ENCODE measurements at regions not wholly inside any gene's neighbourhood (a gene's known extent, or its start where the extent isn't known, plus 50 kb on each side); places are given as distances from the start of the nearest gene placed in this dataset.
"Not testable (repeated sequence)": the region's sequence is repeated elsewhere in the genome, so short reads cannot be mapped to it uniquely, and the experiment has no call there.

DNA sequence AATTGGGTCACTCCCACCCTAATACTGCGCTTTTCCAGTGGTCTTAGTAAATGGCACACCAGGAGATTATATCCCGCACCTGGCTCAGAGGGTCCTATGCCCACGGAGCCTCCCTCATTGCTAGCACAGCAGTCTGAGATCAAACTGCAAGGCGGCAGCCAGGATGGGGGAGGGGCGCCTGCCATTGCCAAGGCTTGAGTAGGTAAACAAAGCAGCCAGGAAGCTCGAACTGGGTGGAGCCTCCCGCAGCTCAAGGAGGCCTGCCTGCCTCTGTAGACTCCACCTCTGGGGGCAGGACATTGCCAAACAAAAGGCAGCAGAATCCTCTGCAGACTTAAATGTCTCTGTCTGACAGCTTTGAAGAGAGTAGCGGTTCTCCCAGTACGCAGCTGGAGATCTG lies 52.4 kb upstream of the PMPCB start:
- not testable (repeated sequence) for DNase-seq

DNA sequence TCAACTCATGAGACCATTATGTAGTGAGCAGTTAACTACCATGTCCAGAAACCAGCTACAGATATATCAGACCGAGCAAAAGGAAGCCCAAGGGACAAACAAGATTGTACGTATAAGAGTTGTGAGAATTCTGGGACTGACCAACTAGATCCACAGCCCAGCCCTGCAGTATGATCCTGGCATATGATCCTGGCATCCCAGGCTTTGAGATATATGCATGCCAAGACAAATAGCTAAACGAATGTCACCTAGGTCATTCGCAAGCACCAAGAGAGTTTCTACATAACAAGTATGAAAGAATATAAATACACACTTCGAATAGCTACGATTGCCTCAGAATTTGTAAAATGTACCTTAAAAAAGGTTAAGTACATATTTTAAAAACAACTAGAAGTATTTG lies 56.4 kb upstream of the PMPCB start:
- no peak for DNase-seq

DNA sequence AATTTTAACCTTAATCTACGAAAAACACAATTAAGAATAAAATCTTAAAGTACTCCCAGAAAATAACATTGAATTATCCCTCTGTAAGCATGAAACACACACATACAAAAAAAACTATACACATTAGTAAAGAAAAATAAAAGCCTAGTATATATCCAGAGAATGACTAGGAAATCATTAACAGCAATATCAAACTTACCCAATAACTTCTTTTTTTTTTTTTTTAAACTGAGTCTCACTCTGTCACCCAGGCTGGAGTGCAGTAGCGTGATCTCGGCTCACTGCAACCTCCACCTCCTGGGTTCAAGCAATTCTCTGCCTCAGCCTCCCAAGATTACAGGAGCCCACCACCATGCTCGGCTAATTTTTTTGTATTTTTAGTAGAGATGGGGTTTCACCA lies 61.4 kb upstream of the PMPCB start:
- DNase-seq, result not testable (repeated sequence)

DNA sequence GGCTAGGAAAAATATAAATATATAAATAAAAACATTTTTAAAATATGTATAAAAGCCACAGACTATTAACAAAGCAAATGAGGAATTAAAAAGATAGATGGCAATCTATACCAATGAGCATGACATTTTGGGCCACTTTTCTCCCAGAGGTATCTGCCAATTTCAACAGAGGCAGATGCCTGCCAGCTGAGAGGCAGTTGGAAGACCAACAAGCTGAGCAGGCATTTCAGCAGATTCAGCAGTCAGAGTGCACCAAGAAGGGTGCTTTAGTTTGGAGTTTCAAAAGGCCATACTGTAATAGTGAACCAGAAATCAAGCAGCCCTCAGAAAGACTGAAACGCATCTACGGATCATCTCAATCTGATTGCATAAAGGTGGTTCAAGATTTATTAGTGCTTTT lies 62.4 kb upstream of the PMPCB start:
- not testable (repeated sequence) for DNase-seq

DNA sequence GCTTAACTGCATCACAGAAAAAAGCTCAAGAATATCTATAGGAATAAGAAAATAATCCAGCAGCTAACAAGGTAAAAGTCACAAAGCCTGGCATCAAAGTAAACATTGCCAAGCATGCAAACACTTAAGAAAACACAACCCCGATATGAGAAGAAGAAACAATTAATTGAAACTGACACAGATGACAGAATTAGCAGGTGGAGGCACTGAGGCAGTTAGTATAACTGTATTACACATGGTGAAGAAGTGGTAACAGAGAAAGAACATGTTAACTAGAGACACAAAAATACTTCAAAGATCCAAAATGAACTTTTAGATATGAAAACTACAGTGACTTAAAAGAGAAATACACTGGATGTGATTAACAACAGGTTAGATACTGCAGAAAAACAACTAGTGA lies 69.4 kb upstream of the PMPCB start:
- not testable (repeated sequence) for DNase-seq

DNA sequence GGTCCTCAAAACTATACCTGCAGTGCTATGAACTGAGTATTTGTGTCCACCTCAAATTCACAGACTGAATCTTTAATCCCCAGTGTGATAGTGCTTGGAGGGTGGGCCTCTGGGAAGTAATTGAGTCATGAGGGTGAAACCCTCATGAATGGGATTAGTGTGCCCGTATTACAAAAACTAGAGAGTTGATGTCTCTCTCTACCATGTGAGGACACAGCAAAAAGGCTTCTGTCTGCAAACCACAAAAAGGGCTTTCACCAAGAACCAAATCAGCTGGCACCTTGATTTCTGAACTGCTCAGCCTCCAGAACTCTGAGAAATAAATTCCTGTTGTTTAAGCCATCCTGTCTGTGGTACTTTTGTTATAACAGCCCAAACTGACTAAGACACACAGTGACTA lies 71.4 kb upstream of the PMPCB start:
- not testable (repeated sequence) for DNase-seq

DNA sequence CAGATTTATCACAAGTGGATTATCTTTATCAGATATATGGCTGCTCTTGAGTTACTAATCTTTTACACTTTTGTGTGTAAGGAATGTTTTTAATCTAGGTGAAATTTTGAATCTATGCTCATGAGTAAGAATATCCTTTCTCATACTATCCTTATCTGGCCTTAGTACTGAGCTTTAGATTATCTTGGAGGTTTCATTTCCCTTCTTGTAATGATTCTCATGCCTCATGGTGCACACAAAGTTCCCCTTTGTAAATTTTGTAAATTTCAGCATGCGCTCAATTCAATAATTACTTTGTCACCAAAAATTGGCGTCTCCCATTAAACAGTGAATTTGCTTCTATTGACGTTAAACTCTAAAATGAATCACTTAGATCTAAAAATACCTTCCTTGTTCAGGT lies 74.2 kb upstream of the NAPEPLD start:
- peak; percentile 25 to 33 for DNase-seq

DNA sequence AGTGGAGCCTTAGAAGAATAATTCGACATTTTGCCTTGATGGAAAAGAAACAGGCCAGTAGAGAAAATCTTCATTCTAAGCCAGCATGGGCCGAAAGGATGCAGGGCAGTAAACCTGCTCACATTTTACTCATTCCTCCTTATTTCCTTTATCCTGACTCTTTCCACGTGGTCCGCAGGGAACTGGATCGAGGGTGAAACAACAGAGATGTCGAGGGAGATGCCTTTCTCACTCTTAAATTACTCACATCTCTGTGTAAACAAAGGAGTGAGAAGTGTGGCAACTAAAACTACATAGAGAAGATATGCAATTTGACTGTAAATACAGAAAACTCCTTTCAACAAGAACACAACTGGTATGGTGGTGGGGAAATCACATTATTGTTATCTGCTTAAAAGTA lies 62.1 kb upstream of the NAPEPLD start:
- not testable (repeated sequence) for DNase-seq

DNA sequence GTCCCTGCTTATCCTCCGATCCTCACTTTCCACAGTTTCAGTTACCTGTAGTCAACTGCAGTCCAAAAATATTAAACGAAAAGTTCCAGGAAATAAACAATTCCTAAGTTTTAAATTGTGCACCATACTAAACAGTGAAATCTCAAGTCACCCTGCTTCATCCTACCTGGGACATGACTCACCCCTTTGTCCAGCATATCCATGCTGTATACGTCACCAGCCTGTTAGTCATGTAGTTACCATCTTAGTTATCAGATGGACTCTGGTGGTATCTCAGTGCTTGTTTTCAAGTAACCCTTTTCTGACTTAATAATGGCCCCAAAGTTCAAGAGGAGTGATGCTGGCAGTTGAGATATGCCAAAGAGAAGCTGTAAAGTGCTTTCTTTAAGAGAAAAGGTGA lies 50.3 kb upstream of the NAPEPLD start:
- not testable (repeated sequence) for DNase-seq
